GM19438 (cell line): ENCODE measurements at regions not wholly inside any gene's neighbourhood (a gene's known extent, or its start where the extent isn't known, plus 50 kb on each side); places are given as distances from the start of the nearest gene placed in this dataset.
"Not testable (repeated sequence)": the region's sequence is repeated elsewhere in the genome, so short reads cannot be mapped to it uniquely, and the experiment has no call there.

Source experiments
- ATAC-seq: cut with Tn5 transposase; IDR thresholded peaks from one replicate; pipeline ENCODE4 v1.9.1; 2021; ENCODE audit warnings: low read depth; ENCODE audit not compliant: unreplicated experiment

GRCh38 chr7:68730194-68730593 is 868.1 kb upstream of the AUTS2 start:
- ATAC-seq, result no peak

GRCh38 chr7:68730964-68731363 is 867.3 kb upstream of the AUTS2 start:
- no peak for ATAC-seq

- ATAC-seq, result no peak
These were observed 864.8 kb upstream of the AUTS2 start for GRCh38 chr7:68733219-68734153.

GRCh38 chr7:68734431-68734830 is 863.8 kb upstream of the AUTS2 start:
- ATAC-seq, result no peak

GRCh38 chr7:68739306-68739705 is 859.0 kb upstream of the AUTS2 start:
- no peak for ATAC-seq

- no peak for ATAC-seq
These were observed 854.2 kb upstream of the AUTS2 start for GRCh38 chr7:68744036-68744435.

GRCh38 chr7:68748934-68749900 is 849.1 kb upstream of the AUTS2 start:
- no peak for ATAC-seq

GRCh38 chr7:68752485-68753178 is 845.6 kb upstream of the AUTS2 start:
- ATAC-seq, result no peak

GRCh38 chr7:68754414-68754813 is 843.9 kb upstream of the AUTS2 start:
- no peak for ATAC-seq

GRCh38 chr7:68756986-68757495 is 841.2 kb upstream of the AUTS2 start:
- ATAC-seq, result no peak

- ATAC-seq, result no peak
These were observed 837.7 kb upstream of the AUTS2 start for GRCh38 chr7:68760556-68760955.

- no peak for ATAC-seq
These were observed 830.8 kb upstream of the AUTS2 start for GRCh38 chr7:68767462-68767861.

- ATAC-seq, result no peak
These were observed 827.6 kb upstream of the AUTS2 start for GRCh38 chr7:68770649-68771048.

GRCh38 chr7:68776326-68776725 is 821.9 kb upstream of the AUTS2 start:
- no peak for ATAC-seq

- no peak for ATAC-seq
These were observed 814.6 kb upstream of the AUTS2 start for GRCh38 chr7:68783684-68784083.

GRCh38 chr7:68785036-68785435 is 813.2 kb upstream of the AUTS2 start:
- no peak for ATAC-seq

- no peak for ATAC-seq
These were observed 810.7 kb upstream of the AUTS2 start for GRCh38 chr7:68787566-68787965.

GRCh38 chr7:68788529-68788928 is 809.7 kb upstream of the AUTS2 start:
- not testable (repeated sequence) for ATAC-seq

- ATAC-seq, result no peak
These were observed 808.7 kb upstream of the AUTS2 start for GRCh38 chr7:68789597-68789996.

- no peak for ATAC-seq
These were observed 805.9 kb upstream of the AUTS2 start for GRCh38 chr7:68792351-68792750.
